ENCODE measurements at regions not wholly inside any gene's neighbourhood (a gene's known extent, or its start where the extent isn't known, plus 50 kb on each side); places are given as distances from the start of the nearest gene placed in this dataset.

- peak; percentile 22 for DNase-seq (ENCODE audit: low read depth)
- no peak for TF ChIP-seq CTCF (IDR thresholded peaks at IDR 0.05; ENCODE audit: low read depth, low read length, missing control alignments)
- in situ Hi-C loops (cut with HindIII; ENCODE audit: low sequenced_read_pairs), result no loop called here
- no peak overlapping the region for H3K4me3 ChIP-seq (ENCODE audit: low read depth, low read length)
Observed at GRCh38 chr1:208565756-208566440, 321.7 kb upstream of the PLXNA2 start.

DNA sequence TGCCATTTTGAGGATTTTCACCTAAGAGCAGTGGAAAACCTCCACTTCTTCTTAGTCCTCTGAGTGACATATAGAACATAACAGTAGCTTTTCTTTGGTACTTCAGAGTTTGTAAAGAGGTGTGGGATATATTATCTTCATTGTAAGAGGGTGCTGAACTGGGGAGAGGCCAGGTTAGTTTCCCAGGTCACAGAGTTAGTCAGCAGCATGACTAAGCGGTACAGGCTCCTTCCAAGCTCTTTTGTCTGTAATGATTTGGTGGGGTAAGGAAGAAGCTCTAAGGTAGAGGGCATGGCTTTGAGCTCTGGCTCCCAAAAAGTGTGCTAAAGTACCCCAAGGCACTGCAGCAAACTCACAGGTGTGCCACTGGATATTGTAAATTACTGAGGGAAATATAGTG lies 325.0 kb upstream of the PLXNA2 start:
- H3K4me3 ChIP-seq (ENCODE audit: low read depth, low read length), result no peak overlapping the region
- TF ChIP-seq CTCF (IDR thresholded peaks at IDR 0.05; ENCODE audit: low read depth, low read length, missing control alignments), result no peak
- no peak for DNase-seq (ENCODE audit: low read depth)
- in situ Hi-C loops (cut with HindIII; ENCODE audit: low sequenced_read_pairs), result no loop called here

GRCh38 chr1:208570362-208570761 lies 326.2 kb upstream of the PLXNA2 start:
- no peak for TF ChIP-seq CTCF (IDR thresholded peaks at IDR 0.05; ENCODE audit: low read depth, low read length, missing control alignments)
- in situ Hi-C loops (cut with HindIII; ENCODE audit: low sequenced_read_pairs), result no loop called here
- no peak for DNase-seq (ENCODE audit: low read depth)
- H3K4me3 ChIP-seq (ENCODE audit: low read depth, low read length), result no peak overlapping the region

DNA sequence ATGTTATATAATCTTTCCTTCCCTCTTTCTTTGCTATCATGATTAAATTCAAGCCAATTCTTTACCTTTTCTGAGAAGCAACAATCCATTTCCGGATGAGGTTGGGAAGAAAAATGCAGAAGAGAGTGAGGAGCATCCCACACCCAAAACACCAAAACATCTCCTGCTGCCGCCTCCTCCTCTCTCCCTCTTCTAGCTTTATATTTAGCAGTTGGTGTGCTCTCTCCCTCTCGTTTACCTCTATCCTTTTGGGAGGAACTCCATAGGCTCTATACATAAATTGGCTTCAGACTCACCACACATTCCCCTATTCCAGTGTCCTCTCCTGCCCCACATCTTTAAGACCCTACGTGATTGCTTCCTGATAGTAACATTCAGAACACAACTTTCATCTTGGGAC lies 332.2 kb upstream of the PLXNA2 start:
- in situ Hi-C loops (cut with HindIII; ENCODE audit: low sequenced_read_pairs), result no loop called here
- no peak for TF ChIP-seq CTCF (IDR thresholded peaks at IDR 0.05; ENCODE audit: low read depth, low read length, missing control alignments)
- H3K4me3 ChIP-seq (ENCODE audit: low read depth, low read length), result no peak overlapping the region
- DNase-seq (ENCODE audit: low read depth), result no peak

DNA sequence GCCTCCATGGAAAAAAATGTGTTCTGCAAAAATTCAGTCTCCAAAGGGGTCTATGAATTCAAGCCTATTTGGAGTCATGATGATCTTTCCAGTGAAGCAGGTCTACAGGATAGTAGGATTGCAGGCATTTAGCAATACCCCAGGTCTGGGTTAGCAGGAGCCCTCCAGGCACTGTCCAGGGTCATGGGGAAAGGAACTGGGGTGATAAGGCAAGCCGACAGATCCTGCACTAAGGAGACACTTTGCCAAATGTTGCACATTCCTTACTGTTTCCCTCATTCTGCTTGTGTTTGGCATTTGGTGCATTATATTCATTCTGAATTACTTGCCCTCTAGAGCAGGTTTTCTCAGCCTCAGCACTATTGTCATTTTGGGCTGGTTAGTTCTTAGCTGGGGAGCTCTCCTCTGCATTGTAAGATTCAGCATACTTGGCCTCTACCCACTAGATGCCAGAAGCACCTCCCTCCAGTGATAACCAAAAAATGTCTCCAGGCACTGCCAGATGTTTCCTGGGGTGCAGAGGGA lies 333.3 kb upstream of the PLXNA2 start:
- no peak for TF ChIP-seq CTCF (IDR thresholded peaks at IDR 0.05; ENCODE audit: low read depth, low read length, missing control alignments)
- in situ Hi-C loops (cut with HindIII; ENCODE audit: low sequenced_read_pairs), result no loop called here
- no peak overlapping the region for H3K4me3 ChIP-seq (ENCODE audit: low read depth, low read length)
- DNase-seq (ENCODE audit: low read depth), result no peak

- DNase-seq (ENCODE audit: low read depth), result peak; percentile 8
- TF ChIP-seq CTCF (IDR thresholded peaks at IDR 0.05; ENCODE audit: low read depth, low read length, missing control alignments), result no peak
- no peak overlapping the region for H3K4me3 ChIP-seq (ENCODE audit: low read depth, low read length)
- in situ Hi-C loops (cut with HindIII; ENCODE audit: low sequenced_read_pairs), result no loop called here
Observed at GRCh38 chr1:208581209-208581608, 337.0 kb upstream of the PLXNA2 start.

Data from astrocyte of the cerebellum (primary cell).